A673 (cell line): ENCODE measurements at regions not wholly inside any gene's neighbourhood (a gene's known extent, or its start where the extent isn't known, plus 50 kb on each side); places are given as distances from the start of the nearest gene placed in this dataset.
"Not testable (repeated sequence)": the region's sequence is repeated elsewhere in the genome, so short reads cannot be mapped to it uniquely, and the experiment has no call there.

Source experiments
- BruUV-seq: library from RNA; stranded (reverse); fragments of 400-500 nt; replicated peaks from 2 replicates; lab custom pipeline; 2021; lab: Mats Ljungman, UMichigan
- CTCF ChIA-PET: fragments of 300-600 bp; sonication (Branson Sonifier 250); formaldehyde crosslinking; loops from one replicate; lab custom pipeline; 2022; ENCODE audit warnings: antibody characterized with exemption; lab: Charles Lee
- POLR2A ChIA-PET: fragments of 300-600 bp; sonication (Branson Sonifier 250); formaldehyde crosslinking; loops from one replicate; lab custom pipeline; 2022; ENCODE audit warnings: antibody characterized with exemption; ENCODE audit not compliant: low non-redundant PET; lab: Charles Lee
- DNase-seq: peaks from one replicate; pipeline ENCODE4 v3.0.0-alpha.2; 2015; ENCODE audit warnings: low spot score
- H3K27ac ChIP-seq: fragments of 200-600 bp; sonication (generic); 2 replicates; pipeline ENCODE4 v1.5.1; 2016; ENCODE audit warnings: mixed run types, low read depth, mild to moderate bottlenecking, mixed read lengths, antibody characterized with exemption, low read length; ENCODE audit not compliant: poor library complexity, severe bottlenecking
- H3K27me3 ChIP-seq: fragments of 200-600 bp; sonication (generic); replicated peaks from 2 replicates; pipeline ENCODE4 v1.6.1; 2017; ENCODE audit warnings: mixed run types, low read depth, mild to moderate bottlenecking, mixed read lengths, antibody characterized with exemption, low read length; ENCODE audit not compliant: insufficient read depth, poor library complexity
- H3K36me3 ChIP-seq: fragments of 200-600 bp; sonication (generic); 2 replicates; pipeline ENCODE4 v1.6.1; 2016; ENCODE audit warnings: mixed run types, mild to moderate bottlenecking, mixed read lengths, antibody characterized with exemption, low read length; ENCODE audit not compliant: insufficient read depth, poor library complexity, severe bottlenecking
- H3K4me1 ChIP-seq: fragments of 200-600 bp; sonication (generic); 2 replicates; pipeline ENCODE4 v1.6.1; 2017; ENCODE audit warnings: mixed run types, mild to moderate bottlenecking, mixed read lengths, antibody characterized with exemption, low read length; ENCODE audit not compliant: insufficient read depth, poor library complexity, severe bottlenecking
- H3K4me3 ChIP-seq: fragments of 200-600 bp; sonication (generic); 2 replicates; pipeline ENCODE4 v1.5.1; 2016; ENCODE audit warnings: low read depth, mixed run types, mild to moderate bottlenecking, mixed read lengths, low read length; ENCODE audit not compliant: poor library complexity, severe bottlenecking
- H3K9me3 ChIP-seq: fragments of 200-600 bp; sonication (generic); 2 replicates; pipeline ENCODE4 v1.6.1; 2016; ENCODE audit warnings: mixed run types, low read depth, mild to moderate bottlenecking, mixed read lengths, antibody characterized with exemption, low read length; ENCODE audit not compliant: poor library complexity, severe bottlenecking
- EZH2 ChIP-seq: fragments of 200-600 bp; sonication (generic); IDR thresholded peaks from 2 replicates; pipeline ENCODE4 v1.6.1; 2017; ENCODE audit warnings: borderline replicate concordance, low read depth, mild to moderate bottlenecking, mixed read lengths, antibody characterized with exemption, low read length; ENCODE audit not compliant: poor library complexity, severe bottlenecking
- intact Hi-C: fragments of 100-400 bp; cut with micrococcal nuclease; formaldehyde crosslinking; loops from one replicate; pipeline ENCODE4 v1.10.0; 2022; ENCODE audit not compliant: unreplicated experiment
- TF ChIP-seq, protein P1 (sequence below): fragments of 300-800, 200-600 bp; sonication (generic); conservative IDR thresholded peaks from 2 replicates; pipeline ENCODE4 v1.5.1; 2017; ENCODE audit warnings: low read depth, mild to moderate bottlenecking, antibody characterized with exemption, low read length, moderate library complexity, mixed read lengths

DNA sequence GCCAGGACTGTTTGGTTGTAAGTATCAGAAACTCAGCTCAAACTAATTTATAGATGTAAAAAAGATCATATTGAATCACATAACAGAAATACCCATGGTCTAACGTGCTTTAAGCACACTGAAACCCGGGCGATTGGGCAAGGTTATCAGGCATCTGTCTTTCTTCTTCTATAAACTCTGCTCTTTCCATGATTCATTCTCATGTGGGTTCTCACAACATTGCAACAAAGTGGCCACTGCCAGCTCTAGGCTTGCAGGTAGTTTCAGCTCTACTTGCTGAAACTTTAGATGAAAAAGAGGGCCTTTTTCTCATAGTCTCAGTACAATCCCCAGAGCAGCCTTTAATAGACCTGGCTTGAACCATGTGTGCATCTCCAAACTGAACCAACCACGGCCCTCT, 456.1 kb downstream of the MFSD1 start:
- BruUV-seq: no TSS peak
- CTCF ChIA-PET: no interaction called here
- peaks cover 27% of the 10 kb centered on the region for H3K27me3 ChIP-seq
- H3K4me1 ChIP-seq: no peaks in the 10 kb centered on the region
- TF ChIP-seq EZH2: no peak
- TF ChIP-seq, protein P1, sequence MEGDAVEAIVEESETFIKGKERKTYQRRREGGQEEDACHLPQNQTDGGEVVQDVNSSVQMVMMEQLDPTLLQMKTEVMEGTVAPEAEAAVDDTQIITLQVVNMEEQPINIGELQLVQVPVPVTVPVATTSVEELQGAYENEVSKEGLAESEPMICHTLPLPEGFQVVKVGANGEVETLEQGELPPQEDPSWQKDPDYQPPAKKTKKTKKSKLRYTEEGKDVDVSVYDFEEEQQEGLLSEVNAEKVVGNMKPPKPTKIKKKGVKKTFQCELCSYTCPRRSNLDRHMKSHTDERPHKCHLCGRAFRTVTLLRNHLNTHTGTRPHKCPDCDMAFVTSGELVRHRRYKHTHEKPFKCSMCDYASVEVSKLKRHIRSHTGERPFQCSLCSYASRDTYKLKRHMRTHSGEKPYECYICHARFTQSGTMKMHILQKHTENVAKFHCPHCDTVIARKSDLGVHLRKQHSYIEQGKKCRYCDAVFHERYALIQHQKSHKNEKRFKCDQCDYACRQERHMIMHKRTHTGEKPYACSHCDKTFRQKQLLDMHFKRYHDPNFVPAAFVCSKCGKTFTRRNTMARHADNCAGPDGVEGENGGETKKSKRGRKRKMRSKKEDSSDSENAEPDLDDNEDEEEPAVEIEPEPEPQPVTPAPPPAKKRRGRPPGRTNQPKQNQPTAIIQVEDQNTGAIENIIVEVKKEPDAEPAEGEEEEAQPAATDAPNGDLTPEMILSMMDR: no peak
- no peaks in the 10 kb centered on the region for H3K36me3 ChIP-seq
- H3K4me3 ChIP-seq: no peak overlapping the region
- no peak overlapping the region for H3K27ac ChIP-seq
- POLR2A ChIA-PET: interaction anchor here (0.6 kb wide), 1 partner anchor 42 kb away, joined by 3 read pairs; no protein-coding TSS in a partner anchor
- H3K9me3 ChIP-seq: no peaks in the 10 kb centered on the region
- no peak for DNase-seq
- intact Hi-C loops: loop anchor here (5.0 kb wide), 1 partner anchor 596 kb away; no protein-coding TSS in a partner anchor

DNA sequence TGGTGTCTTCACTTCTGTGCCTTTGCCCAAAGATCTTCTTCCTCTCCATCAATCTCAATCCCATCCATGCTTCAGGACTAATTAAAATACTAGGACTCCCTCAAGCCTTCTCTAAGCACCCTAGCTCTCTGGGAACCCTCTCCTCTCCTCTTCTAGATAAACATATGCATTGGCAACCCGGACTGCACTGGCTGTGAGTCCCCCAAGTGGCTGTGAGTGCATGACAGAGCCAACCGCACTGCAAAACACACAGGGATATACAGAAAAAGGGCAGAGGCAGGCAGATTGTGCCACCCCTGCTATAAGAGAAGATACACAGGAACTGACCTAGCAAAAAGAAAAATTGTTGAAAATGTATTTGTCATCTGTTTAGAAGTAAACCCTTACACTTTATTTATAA, 457.1 kb downstream of the MFSD1 start:
- POLR2A ChIA-PET: no interaction called here
- no TSS peak for BruUV-seq
- CTCF ChIA-PET: interaction anchor here (1.5 to 2.1 kb wide), 2 partner anchors 413 to 464 kb away, joined by 5 to 11 read pairs; no protein-coding TSS in a partner anchor

DNA sequence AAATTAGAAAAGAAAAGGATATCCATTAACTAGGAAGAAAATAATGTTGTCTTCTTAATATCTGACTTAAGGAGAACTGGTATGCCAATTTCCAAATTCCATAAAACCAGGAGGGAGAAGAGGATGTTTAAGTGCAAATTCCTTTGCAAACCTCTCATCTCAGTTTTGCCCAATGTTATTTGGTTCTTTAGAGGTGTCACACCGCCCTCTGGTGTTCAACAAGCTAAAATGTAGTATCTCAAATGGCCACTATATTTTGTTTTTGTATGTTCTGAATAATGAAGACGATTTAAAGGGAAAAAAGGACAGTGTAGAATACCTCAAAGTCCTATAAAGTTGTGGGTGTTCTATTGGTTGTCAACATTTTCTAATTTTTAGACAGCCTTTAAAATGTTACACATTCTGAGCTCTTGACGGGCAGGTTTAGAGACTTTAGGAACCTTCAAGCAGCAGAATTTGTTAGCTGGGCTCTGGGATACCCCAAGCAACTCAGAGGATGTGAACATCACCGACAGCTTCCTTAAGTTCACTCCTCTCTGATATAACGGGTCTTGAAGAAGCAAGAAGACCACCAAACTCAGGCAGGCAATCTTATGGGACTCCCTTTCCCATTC, 458.3 kb downstream of the MFSD1 start:
- CTCF ChIA-PET: interaction anchor here (0.6 to 2.1 kb wide), 5 partner anchors 415 to 600 kb away, joined by 3 to 11 read pairs (median 3); no protein-coding TSS in a partner anchor
- TF ChIP-seq EZH2: no peak
- TF ChIP-seq, protein P1: peak; percentile 74
- H3K27me3 ChIP-seq: peaks cover 21% of the 10 kb centered on the region
- H3K36me3 ChIP-seq: no peaks in the 10 kb centered on the region
- intact Hi-C loops: loop anchor here (1.0 to 2.0 kb wide), 2 partner anchors 341 to 415 kb away; no protein-coding TSS in a partner anchor
- POLR2A ChIA-PET: no interaction called here
- no peak overlapping the region for H3K27ac ChIP-seq
- H3K9me3 ChIP-seq: no peaks in the 10 kb centered on the region
- no TSS peak for BruUV-seq
- no peaks in the 10 kb centered on the region for H3K4me1 ChIP-seq
- no peak overlapping the region for H3K4me3 ChIP-seq
- DNase-seq: peak; percentile 67

More for the DNA sequence above, 457.1 kb downstream of the MFSD1 start:
- no peaks in the 10 kb centered on the region for H3K4me1 ChIP-seq
- H3K27ac ChIP-seq: no peak overlapping the region
- no peak overlapping the region for H3K4me3 ChIP-seq
- H3K9me3 ChIP-seq: no peaks in the 10 kb centered on the region
- intact Hi-C loops: loop anchor here (5.0 kb wide), 1 partner anchor 597 kb away; no protein-coding TSS in a partner anchor
- no peaks in the 10 kb centered on the region for H3K36me3 ChIP-seq
- peaks cover 27% of the 10 kb centered on the region for H3K27me3 ChIP-seq
- no peak for TF ChIP-seq EZH2
- TF ChIP-seq, protein P1: no peak
- no peak for DNase-seq

DNA sequence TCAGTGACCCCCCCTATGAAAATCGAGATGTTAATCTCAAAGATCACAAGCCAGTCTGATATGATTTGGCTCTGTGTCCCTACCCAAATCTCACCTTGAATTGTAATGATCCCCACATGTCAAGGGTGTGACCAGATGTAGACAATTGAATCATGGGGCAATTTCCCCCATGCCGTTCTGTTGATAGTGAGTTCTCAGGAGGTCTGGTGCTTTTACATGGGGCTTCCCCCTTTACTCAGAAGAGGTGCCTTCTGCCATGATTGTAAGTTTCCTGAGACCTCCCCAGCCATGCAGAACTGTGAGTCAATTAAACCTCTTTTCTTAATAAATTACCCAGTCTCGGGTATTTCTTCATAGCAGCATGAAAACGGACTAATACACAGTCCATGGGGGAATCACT, 459.5 kb downstream of the MFSD1 start:
- intact Hi-C loops: loop anchor here (2.0 kb wide), 1 partner anchor 343 kb away; no protein-coding TSS in a partner anchor

More for the DNA sequence above, 459.5 kb downstream of the MFSD1 start:
- ChIA-PET CTCF (interaction anchor here (2.1 kb wide), 1 partner anchor 416 kb away, joined by 11 read pairs; no protein-coding TSS in a partner anchor), POLR2A (interaction anchor here (0.6 kb wide), 1 partner anchor 353 kb away, joined by 3 read pairs; no protein-coding TSS in a partner anchor)
- not testable (repeated sequence) for H3K4me3 ChIP-seq, H3K9me3 ChIP-seq, H3K27ac ChIP-seq, BruUV-seq, H3K36me3 ChIP-seq, DNase-seq, H3K4me1 ChIP-seq
- H3K27me3 ChIP-seq: peaks cover 12% of the 10 kb centered on the region
